Suprapubic skin (tissue), 3 donors: ENCODE measurements at regions not wholly inside any gene's neighbourhood (a gene's known extent, or its start where the extent isn't known, plus 50 kb on each side); places are given as distances from the start of the nearest gene placed in this dataset.

Experiments
- CTCF ChIP-seq, 2 donors: fragments of 200-600 bp in 1 of 2; fragments of 450-650 bp in 1 of 2; sonication (generic) in 1 of 2; IDR thresholded peaks; one replicate each; pipeline ENCODE4 v1.5.1; 2016 to 2019; ENCODE audit warnings: antibody characterized with exemption in 2 of 2, mild to moderate bottlenecking in 1 of 2, moderate library complexity in 1 of 2
- EP300 ChIP-seq: sonication (generic); formaldehyde crosslinking; IDR thresholded peaks from one replicate; pipeline ENCODE4 v1.6.1; 2017; ENCODE audit warnings: antibody characterized with exemption
- POLR2A ChIP-seq, 2 donors: fragments of 450-650 bp; IDR thresholded peaks; one replicate each; pipeline ENCODE4 v1.6.1; 2017; ENCODE audit warnings: antibody characterized with exemption in 2 of 2, mild to moderate bottlenecking in 2 of 2, moderate library complexity in 2 of 2

GRCh38 chr11:109012991-109013390, 348.1 kb downstream of the DDX10 start:
- TF ChIP-seq CTCF (IDR thresholded peaks at IDR 0.05), result no peak
- no peak for TF ChIP-seq EP300
- TF ChIP-seq POLR2A (IDR thresholded peaks at IDR 0.05), result no peak
